ELR (cell line): ENCODE measurements at regions not wholly inside any gene's neighbourhood (a gene's known extent, or its start where the extent isn't known, plus 50 kb on each side); places are given as distances from the start of the nearest gene placed in this dataset.
"Not testable (repeated sequence)": the region's sequence is repeated elsewhere in the genome, so short reads cannot be mapped to it uniquely, and the experiment has no call there.

Experiments
- DNase-seq: peaks from one replicate; pipeline ENCODE4 v3.0.0-alpha.2; 2015; ENCODE audit warnings: low read depth

DNA sequence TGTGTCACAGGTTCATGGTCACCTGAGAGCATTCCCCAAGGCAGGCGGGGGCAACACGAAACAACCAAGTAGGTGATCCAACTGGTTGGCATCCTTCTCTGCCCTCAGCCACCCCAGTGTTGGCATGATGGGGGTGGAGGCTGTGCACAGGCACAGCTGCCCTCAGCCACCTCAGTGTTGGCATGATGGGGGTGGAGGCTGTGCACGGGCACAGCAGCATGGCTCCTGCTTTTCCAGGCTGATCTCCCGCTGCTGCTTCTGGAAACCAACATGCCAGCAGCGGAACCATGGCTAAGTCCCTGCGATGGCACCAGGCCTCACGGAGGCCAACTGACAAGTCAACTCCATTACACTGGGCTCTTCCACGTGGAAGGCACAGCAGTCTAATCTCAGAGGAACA lies 447.8 kb downstream of the PTPRU start:
- DNase-seq: no peak

GRCh38 chr1:29683472-29683871 lies 447.1 kb downstream of the PTPRU start:
- no peak for DNase-seq

DNA sequence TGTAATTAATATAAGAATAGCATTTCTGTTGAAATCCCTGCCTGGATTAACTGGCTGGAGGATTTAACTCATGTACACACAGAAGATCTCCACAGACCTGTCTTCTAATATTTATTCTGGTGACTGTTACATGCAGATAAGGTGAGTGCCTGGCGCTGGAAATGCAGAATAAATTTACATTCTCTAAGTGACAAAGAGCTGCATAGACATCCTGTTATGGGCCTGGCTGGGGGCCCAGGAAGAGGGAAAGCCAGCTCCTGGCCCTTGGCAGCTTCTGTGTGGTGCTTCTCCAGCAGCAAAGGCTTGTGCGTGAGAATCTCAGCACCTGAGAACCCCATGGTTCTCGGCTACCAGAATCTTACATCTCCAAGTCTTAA lies 446.6 kb downstream of the PTPRU start:
- DNase-seq: peak; percentile 16

- DNase-seq: no peak
These were observed 446.0 kb downstream of the PTPRU start for GRCh38 chr1:29682171-29682918.

DNA sequence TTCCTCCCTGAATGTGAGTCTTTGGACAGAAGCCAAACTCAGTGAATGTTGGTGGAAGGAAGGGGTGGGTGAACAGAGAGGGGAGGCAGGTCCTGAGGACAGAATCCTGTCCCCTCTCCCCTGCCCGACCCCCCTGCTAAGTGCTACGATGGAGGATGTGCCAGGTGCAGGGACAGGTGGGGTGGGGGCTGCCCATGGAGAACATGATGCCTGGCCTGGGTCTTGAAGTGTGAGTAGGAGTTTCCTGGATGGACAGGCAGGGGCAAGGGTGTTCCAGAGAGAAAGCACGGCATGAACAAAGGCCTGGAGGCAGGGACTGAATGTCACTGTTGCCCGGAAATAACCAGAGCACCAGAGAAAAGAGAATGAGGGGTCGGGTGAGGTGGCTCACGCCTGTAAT lies 445.1 kb downstream of the PTPRU start:
- DNase-seq: not testable (repeated sequence)

DNA sequence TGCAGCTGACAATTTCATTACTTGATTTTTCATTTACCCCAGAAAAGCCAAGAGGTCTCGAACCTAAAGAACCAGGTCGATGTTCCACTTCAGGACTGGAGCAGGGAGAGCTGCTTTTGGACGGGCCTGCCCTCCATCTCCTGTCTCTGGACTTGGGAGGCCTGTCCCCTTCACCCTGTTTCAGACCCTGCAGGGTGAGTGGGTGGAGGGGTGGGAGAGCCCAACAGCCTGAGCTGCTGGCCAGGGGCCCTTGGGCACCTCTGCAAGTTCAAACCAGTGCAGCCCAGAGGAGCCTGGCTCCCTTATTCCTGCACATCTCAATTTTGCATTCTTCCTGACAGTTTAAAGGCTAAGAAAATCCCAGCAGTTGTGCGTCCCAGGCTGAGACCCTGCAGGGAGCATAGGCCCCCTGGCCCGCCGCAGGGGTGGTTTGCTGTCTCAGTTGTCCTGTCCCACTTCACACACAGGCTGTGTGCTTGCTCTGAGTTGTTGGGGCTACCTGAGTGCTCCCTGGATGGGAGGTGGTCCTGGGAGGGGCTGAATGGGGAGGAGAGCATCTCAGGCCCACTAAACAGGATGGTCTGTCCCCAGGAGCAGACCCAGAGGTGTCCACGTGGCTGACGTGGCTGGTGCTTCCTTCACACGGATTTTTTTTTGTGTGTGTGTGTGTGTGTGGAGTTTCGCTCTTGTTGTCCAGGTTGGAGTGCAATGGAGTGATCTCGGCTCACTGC lies 443.7 kb downstream of the PTPRU start:
- DNase-seq: no peak

GRCh38 chr1:29679316-29679715 lies 443.0 kb downstream of the PTPRU start:
- DNase-seq: no peak

DNA sequence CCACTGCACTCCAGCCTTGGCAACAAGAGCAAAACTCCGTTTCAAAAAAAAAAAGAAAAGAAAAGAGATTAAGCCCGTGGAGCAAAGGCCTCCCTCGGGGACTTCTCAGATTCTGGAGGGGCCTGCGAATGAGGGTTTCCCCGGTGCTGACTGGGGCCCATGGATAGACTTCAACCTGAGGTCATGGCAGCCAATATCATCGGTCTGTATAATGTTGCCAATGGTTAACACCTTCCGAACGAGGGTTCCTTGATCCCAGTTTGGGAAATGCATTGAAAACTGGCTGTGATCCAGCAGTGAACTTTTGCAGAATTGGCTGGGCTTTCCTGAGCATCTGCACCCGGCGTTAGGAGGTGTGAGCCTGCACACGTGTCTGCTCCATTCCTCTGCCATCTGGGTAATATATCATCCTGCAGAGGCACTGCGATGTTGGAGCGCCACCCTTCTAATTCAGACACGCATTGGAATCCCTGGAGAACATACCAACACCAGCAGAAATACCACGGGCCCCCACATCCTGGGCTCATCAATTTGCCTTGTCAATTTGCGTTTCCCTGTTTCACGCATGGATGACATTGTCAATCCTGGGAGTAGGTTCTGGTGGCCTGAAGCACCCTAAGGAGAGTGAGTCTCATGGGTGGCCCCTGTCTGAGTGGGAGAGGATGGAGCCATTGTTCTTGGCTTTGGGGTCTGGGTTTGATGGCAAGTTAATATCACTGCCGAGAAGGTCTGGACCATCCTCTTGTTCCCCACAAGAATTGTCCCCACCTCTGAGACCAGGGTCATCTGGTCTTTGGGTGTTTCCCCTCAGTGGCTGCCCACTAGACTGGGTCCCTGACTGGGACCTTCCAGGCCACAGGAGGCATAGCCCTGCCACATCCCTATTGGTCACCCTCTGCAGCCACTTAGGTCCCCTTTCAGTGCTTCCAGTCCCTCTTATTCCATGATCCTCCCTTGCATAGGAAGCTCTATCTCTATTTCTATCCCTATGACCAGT lies 441.0 kb downstream of the PTPRU start:
- DNase-seq: no peak

GRCh38 chr1:29676496-29676895 lies 440.2 kb downstream of the PTPRU start:
- no peak for DNase-seq

GRCh38 chr1:29675481-29676263 lies 439.4 kb downstream of the PTPRU start:
- DNase-seq: no peak

GRCh38 chr1:29674627-29675326 lies 438.5 kb downstream of the PTPRU start:
- DNase-seq: no peak

DNA sequence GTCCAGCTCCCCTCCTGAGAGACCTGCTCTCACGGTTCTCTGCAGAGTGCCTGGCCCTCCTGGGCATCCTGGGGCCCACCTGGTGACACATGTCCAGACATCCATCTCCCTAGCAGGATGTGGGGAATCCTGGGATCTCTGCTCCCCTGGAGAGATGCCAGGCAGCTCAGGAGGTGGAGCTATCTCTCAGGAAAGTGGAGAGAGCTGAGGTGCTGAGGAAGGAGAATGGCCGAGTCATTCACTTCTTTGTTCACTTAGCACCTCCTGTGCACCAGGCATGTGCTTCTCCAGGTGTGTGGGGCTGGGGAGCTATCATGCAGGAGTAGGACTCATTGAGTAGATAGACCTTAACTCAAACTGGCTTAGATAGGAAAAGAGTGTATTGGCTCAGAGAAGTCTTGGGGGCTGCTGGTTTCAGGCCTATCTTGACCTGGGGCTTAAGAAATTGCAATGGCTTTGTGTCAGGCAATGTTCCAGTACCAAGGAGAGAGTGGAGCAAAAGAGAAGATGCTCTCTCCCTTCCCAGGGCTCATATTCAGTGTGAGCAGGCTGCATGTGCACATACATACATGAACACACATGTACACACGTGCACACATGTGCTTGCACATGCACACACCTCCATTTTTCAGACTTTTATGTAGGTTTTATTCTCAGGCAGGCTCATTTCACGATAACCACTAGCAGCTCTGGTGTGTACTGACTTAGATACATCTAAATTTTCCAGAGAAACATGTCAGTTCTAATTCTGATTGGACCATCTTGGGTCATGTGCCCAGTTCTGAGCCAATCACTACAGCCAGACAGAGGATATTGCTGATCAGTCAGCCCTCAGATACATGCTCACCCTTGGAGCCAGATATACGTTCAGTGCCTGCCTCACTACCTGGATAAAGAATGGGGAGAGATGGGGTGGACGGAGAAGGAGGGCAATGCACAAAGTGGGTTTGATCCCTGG lies 437.6 kb downstream of the PTPRU start:
- no peak for DNase-seq

- no peak for DNase-seq
These were observed 436.8 kb downstream of the PTPRU start for GRCh38 chr1:29673228-29673500.

- DNase-seq: no peak
These were observed 436.3 kb downstream of the PTPRU start for GRCh38 chr1:29672416-29673227.

DNA sequence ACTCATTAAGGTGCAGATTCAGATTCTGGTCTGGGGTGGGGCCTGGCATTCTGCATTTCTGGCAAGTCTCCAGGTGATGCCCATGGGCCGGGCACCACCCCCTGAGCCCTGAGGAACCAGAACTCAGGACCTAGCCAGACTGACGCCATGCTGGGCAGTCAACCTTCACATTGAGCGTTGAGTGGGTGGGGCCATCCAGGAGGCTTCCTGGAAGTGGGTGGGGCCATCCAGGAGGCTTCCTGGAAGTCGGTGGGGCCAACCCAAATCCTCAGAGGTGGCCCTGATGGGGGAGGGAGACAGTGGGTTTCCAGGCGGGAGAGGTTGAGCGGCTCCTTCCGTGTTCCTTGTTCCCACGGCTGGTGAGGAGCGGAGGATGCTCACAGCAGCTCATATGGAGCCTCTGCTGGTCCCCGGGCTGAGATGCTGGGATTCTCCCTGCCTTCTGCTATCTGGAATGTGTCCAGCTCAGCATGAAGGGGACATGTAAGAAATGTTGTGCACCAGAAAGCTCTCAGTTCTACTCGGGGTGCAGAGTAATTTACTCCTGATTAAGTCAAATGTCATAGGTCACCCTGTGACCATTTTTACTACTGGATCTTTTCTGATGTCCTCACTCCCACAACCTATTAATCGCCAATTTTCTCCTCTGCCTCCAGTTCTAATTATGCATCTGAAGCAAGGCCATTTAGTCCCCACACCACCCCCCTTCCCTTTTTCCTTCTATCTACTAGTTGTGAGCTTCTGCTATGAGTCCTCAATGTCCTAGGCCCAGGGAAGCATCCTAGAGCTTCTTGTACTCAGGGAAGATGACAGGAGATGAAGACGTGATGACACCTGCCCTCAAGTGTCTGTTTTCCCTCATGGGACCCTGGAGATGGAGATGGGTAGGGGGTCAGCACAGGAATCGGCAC lies 435.4 kb downstream of the PTPRU start:
- no peak for DNase-seq

DNA sequence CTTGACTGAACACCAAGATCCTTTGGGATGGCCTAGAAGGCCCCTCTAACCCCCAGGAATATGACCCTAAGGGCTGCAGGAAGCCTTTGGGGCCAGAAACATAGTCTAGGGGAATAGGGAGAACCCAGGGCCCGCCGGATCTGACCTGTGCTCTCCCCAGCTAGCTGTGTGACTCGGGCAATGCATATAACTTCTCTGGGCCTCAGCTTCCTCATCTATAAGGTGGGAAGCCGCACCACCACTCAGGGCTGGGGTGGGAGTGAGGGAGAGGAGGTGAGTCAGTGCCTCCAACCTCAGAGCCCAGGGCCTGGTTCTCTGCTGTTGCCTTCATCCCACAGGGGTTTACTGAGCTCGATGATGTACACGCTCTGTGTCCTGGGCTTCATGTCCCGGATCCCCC lies 434.4 kb downstream of the PTPRU start:
- no peak for DNase-seq

- peak; percentile 11 for DNase-seq
These were observed 433.6 kb downstream of the PTPRU start for GRCh38 chr1:29669912-29670311.
